ENCODE measurements at regions not wholly inside any gene's neighbourhood (a gene's known extent, or its start where the extent isn't known, plus 50 kb on each side); places are given as distances from the start of the nearest gene placed in this dataset.

GRCh38 chr2:177314722-177315264, 50.3 kb upstream of the NFE2L2 start:
- DNase-seq (ENCODE audit: low read depth, low spot score): no peak

GRCh38 chr2:177315364-177315763, 50.8 kb upstream of the NFE2L2 start:
- DNase-seq (ENCODE audit: low read depth, low spot score): no peak

GRCh38 chr2:177316756-177317155, 52.2 kb upstream of the NFE2L2 start:
- DNase-seq (ENCODE audit: low read depth, low spot score): no peak

GRCh38 chr2:177317443-177317842, 52.9 kb upstream of the NFE2L2 start:
- no peak for DNase-seq (ENCODE audit: low read depth, low spot score)

GRCh38 chr2:177317857-177318256, 53.3 kb upstream of the NFE2L2 start:
- no peak for DNase-seq (ENCODE audit: low read depth, low spot score)

- DNase-seq (ENCODE audit: low read depth, low spot score): no peak
Observed at GRCh38 chr2:177318613-177319012, 54.1 kb upstream of the NFE2L2 start.

GRCh38 chr2:177320596-177320995, 56.1 kb upstream of the NFE2L2 start:
- DNase-seq (ENCODE audit: low read depth, low spot score): no peak

- DNase-seq (ENCODE audit: low read depth, low spot score): no peak
Observed at GRCh38 chr2:177322801-177323261, 58.3 kb upstream of the NFE2L2 start.

- DNase-seq (ENCODE audit: low read depth, low spot score): no peak
Observed at GRCh38 chr2:177324797-177325196, 60.3 kb upstream of the NFE2L2 start.

GRCh38 chr2:177325554-177325953, 61.0 kb upstream of the NFE2L2 start:
- DNase-seq (ENCODE audit: low read depth, low spot score): no peak

- no peak for DNase-seq (ENCODE audit: low read depth, low spot score)
Observed at GRCh38 chr2:177326005-177326404, 61.5 kb upstream of the NFE2L2 start.

- no peak for DNase-seq (ENCODE audit: low read depth, low spot score)
Observed at GRCh38 chr2:177326591-177326990, 62.1 kb upstream of the NFE2L2 start.

GRCh38 chr2:177327009-177327408, 62.5 kb upstream of the NFE2L2 start:
- no peak for DNase-seq (ENCODE audit: low read depth, low spot score)

GRCh38 chr2:177328056-177328455, 63.5 kb upstream of the NFE2L2 start:
- DNase-seq (ENCODE audit: low read depth, low spot score): no peak

GRCh38 chr2:177329064-177329463, 63.5 kb upstream of the AGPS start:
- no peak for DNase-seq (ENCODE audit: low read depth, low spot score)

- DNase-seq (ENCODE audit: low read depth, low spot score): no peak
Observed at GRCh38 chr2:177331466-177331997, 61.0 kb upstream of the AGPS start.

- DNase-seq (ENCODE audit: low read depth, low spot score): peak; percentile 7
Observed at GRCh38 chr2:177332026-177332991, 60.3 kb upstream of the AGPS start.

- DNase-seq (ENCODE audit: low read depth, low spot score): no peak
Observed at GRCh38 chr2:177332992-177333388, 59.6 kb upstream of the AGPS start.

- DNase-seq (ENCODE audit: low read depth, low spot score): peak; percentile 13
Observed at GRCh38 chr2:177334940-177335543, 57.5 kb upstream of the AGPS start.

- DNase-seq (ENCODE audit: low read depth, low spot score): no peak
Observed at GRCh38 chr2:177335917-177336450, 56.6 kb upstream of the AGPS start.

GRCh38 chr2:177338177-177338721, 54.3 kb upstream of the AGPS start:
- DNase-seq (ENCODE audit: low read depth, low spot score): no peak

- DNase-seq (ENCODE audit: low read depth, low spot score): no peak
Observed at GRCh38 chr2:177340158-177340557, 52.4 kb upstream of the AGPS start.
